MM.1S (cell line): ENCODE measurements at regions not wholly inside any gene's neighbourhood (a gene's known extent, or its start where the extent isn't known, plus 50 kb on each side); places are given as distances from the start of the nearest gene placed in this dataset.

Experiments used
- CTCF ChIP-seq: fragments of 300-600 bp; sonication (generic); IDR thresholded peaks from 2 replicates; pipeline ENCODE4 v1.5.1; 2016; ENCODE audit warnings: antibody characterized with exemption, low read length, mixed read lengths
- EZH2 ChIP-seq: fragments of 300-600 bp; sonication (generic); optimal IDR thresholded peaks from 2 replicates; pipeline ENCODE3; 2017; ENCODE audit warnings: low read depth, mild to moderate bottlenecking, antibody characterized with exemption, low read length, mixed read lengths
- EZH2phosphoT487 ChIP-seq: fragments of 300-600 bp; sonication (generic); IDR thresholded peaks from 2 replicates; pipeline ENCODE4 v1.6.1; 2018; ENCODE audit warnings: antibody characterized with exemption, low read length

GRCh38 chr10:130542761-130543160 lies 406.6 kb downstream of the GLRX3 start:
- TF ChIP-seq CTCF = no peak
- no peak for TF ChIP-seq EZH2
- TF ChIP-seq EZH2phosphoT487 = no peak
